Thoracic aorta (tissue), 2 donors: ENCODE measurements at regions not wholly inside any gene's neighbourhood (a gene's known extent, or its start where the extent isn't known, plus 50 kb on each side); places are given as distances from the start of the nearest gene placed in this dataset.
A peak's percentile ranks its signal among the peaks of the same experiment; 100 is the strongest.

Experiments used
- ATAC-seq: fragments of 150-250 bp; one replicate; pipeline ENCODE4 v1.8.0; 2017; ENCODE audit warnings: low read depth; ENCODE audit not compliant: insufficient number of reproducible peaks, low FRiP score
- DNase-seq: peaks from one replicate; pipeline ENCODE4 v3.0.0-alpha.2; 2020; ENCODE audit warnings: low spot score
- H3K27ac ChIP-seq, 2 donors: fragments of 200-600 bp; sonication (generic); 1 replicate in 1 of 2; 2 replicates in 1 of 2; pipeline ENCODE4 v1.5.1; 2016; ENCODE audit warnings: mild to moderate bottlenecking in 2 of 2, moderate library complexity in 2 of 2
- H3K27me3 ChIP-seq: fragments of 200-600 bp; sonication (generic); replicated peaks from 2 replicates; pipeline ENCODE4 v1.6.0; 2016; ENCODE audit warnings: mild to moderate bottlenecking; ENCODE audit not compliant: insufficient read depth
- H3K36me3 ChIP-seq: fragments of 200-600 bp; sonication (generic); one replicate; pipeline ENCODE4 v1.5.1; 2016
- H3K4me1 ChIP-seq, 2 donors: fragments of 200-600 bp; sonication (generic); 1 replicate in 1 of 2; 2 replicates in 1 of 2; pipeline versions ENCODE4 v1.5.1 to v1.6.0; 2016; ENCODE audit warnings: low read depth in 2 of 2, mild to moderate bottlenecking in 1 of 2; ENCODE audit not compliant: control insufficient read depth in 1 of 2
- H3K4me3 ChIP-seq: fragments of 200-600 bp; sonication (generic); 2 replicates; pipeline ENCODE4 v1.5.1; 2016; ENCODE audit warnings: mild to moderate bottlenecking
- H3K9me3 ChIP-seq: fragments of 200-600 bp; sonication (generic); 2 replicates; pipeline ENCODE4 v1.5.1; 2016
- CTCF ChIP-seq: fragments of 200-600 bp; sonication (generic); IDR thresholded peaks from one replicate; pipeline ENCODE4 v1.5.1; 2019; ENCODE audit warnings: antibody characterized with exemption

GRCh38 chr2:12389344-12390045 lies 327.2 kb upstream of the TRIB2 start:
- TF ChIP-seq CTCF = no peak
- Histone ChIP-seq H3K4me3 (peak overlapping the region; percentile 52), H3K27me3 (no peaks in the 10 kb centered on the region), H3K4me1 (peaks cover 16 to 40% of the 10 kb centered on the region in 2 donors), H3K9me3 (no peaks in the 10 kb centered on the region), H3K36me3 (no peaks in the 10 kb centered on the region), H3K27ac (peak overlapping the region; percentile 23 to 28)
- no peak for ATAC-seq
- DNase-seq = no peak

DNA sequence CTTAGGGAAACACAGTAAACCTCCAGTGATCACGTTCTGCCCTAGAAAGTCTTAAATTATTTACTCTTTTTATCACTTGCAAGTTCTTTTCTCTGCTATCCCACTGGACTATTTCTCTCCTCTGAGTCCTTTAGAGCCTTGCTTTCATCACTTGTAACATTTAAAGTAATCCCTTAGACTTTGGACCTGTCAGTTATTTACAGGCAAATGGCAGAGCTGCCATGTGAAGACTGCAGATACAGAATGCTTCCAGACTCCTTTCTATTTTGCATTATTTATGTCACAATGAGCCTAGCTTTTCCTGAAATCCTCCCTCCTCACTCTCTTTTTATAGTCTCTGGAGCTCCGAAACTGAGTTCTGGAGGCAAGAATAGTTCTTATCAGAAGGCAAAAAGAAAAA lies 325.6 kb upstream of the TRIB2 start:
- DNase-seq (no peak), ATAC-seq (no peak)
- no peak for TF ChIP-seq CTCF
- Histone ChIP-seq H3K27ac (peak overlapping the region in 1 of 2 donors; percentile 48), H3K36me3 (no peaks in the 10 kb centered on the region), H3K4me1 (peaks cover 16 to 45% of the 10 kb centered on the region in 2 donors), H3K9me3 (no peaks in the 10 kb centered on the region), H3K27me3 (no peaks in the 10 kb centered on the region), H3K4me3 (peak overlapping the region; percentile 6)

- Histone ChIP-seq H3K4me1 (peaks cover 0 to 8% of the 10 kb centered on the region in 2 donors), H3K27ac (no peak overlapping the region), H3K4me3 (no peak overlapping the region), H3K9me3 (no peaks in the 10 kb centered on the region), H3K36me3 (no peaks in the 10 kb centered on the region), H3K27me3 (no peaks in the 10 kb centered on the region)
- TF ChIP-seq CTCF = no peak
- no peak for DNase-seq
- ATAC-seq = no peak
Observed at GRCh38 chr2:12396699-12397098, 320.0 kb upstream of the TRIB2 start.

DNA sequence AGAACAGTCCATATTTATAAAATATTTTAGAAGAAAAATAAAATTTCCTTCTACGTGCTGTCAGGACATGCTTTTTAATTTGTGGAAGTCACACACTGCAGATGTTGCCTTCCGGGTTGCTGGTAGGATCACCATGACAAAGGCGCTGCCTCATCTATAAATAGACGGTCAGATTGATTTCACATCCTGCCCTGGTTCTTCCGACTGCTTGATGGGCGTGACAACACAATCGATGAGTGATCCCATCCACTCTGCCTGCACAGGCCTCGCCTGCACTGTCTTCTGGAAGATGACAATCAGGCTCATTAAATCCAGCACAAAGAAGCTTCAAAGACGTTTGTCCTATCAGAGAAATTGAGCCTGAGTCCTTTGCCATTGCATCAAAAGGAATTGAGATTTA lies 318.9 kb upstream of the TRIB2 start:
- H3K27ac ChIP-seq = no peak overlapping the region
- H3K4me3 ChIP-seq = no peak overlapping the region
- peaks cover 0 to 5% of the 10 kb centered on the region in 2 donors for H3K4me1 ChIP-seq
- TF ChIP-seq CTCF = no peak
- DNase-seq (no peak), ATAC-seq (no peak)
- H3K27me3 ChIP-seq = no peaks in the 10 kb centered on the region
- H3K9me3 ChIP-seq = no peaks in the 10 kb centered on the region
- H3K36me3 ChIP-seq = no peaks in the 10 kb centered on the region

DNA sequence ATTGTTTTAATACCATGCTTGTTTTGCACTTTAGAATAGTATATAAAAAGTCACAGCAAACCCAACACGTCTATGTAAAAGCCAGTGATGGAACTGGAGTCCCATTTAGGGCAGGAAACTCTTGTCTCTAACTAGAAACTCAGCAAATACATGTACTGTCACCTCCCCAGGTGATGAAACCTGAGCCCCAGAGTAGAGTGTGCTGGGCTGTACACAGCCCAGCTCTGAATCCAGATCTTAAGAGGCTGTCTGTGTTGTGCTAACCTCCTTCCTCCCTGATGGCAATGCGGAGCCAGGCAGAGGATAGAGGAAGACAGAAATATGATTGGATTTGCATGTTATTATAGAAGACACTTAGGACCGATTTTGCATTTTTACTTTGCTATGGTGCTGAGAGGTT lies 317.5 kb upstream of the TRIB2 start:
- H3K4me3 ChIP-seq = no peak overlapping the region
- H3K36me3 ChIP-seq = no peaks in the 10 kb centered on the region
- no peak for TF ChIP-seq CTCF
- no peaks in the 10 kb centered on the region for H3K27me3 ChIP-seq
- no peaks in the 10 kb centered on the region for H3K9me3 ChIP-seq
- ATAC-seq = no peak
- no peak overlapping the region for H3K27ac ChIP-seq
- DNase-seq = no peak
- H3K4me1 ChIP-seq = peaks cover 0 to 5% of the 10 kb centered on the region in 2 donors
